ENCODE measurements at regions not wholly inside any gene's neighbourhood (a gene's known extent, or its start where the extent isn't known, plus 50 kb on each side); places are given as distances from the start of the nearest gene placed in this dataset.

- TF ChIP-seq EZH2 (IDR thresholded peaks at IDR 0.05; ENCODE audit: low read length, unreplicated experiment) = no peak
- TF ChIP-seq, protein P1, sequence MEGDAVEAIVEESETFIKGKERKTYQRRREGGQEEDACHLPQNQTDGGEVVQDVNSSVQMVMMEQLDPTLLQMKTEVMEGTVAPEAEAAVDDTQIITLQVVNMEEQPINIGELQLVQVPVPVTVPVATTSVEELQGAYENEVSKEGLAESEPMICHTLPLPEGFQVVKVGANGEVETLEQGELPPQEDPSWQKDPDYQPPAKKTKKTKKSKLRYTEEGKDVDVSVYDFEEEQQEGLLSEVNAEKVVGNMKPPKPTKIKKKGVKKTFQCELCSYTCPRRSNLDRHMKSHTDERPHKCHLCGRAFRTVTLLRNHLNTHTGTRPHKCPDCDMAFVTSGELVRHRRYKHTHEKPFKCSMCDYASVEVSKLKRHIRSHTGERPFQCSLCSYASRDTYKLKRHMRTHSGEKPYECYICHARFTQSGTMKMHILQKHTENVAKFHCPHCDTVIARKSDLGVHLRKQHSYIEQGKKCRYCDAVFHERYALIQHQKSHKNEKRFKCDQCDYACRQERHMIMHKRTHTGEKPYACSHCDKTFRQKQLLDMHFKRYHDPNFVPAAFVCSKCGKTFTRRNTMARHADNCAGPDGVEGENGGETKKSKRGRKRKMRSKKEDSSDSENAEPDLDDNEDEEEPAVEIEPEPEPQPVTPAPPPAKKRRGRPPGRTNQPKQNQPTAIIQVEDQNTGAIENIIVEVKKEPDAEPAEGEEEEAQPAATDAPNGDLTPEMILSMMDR (conservative IDR thresholded peaks at IDR 0.05; ENCODE audit: low read depth, low read length) = no peak
- TF ChIP-seq EZH2phosphoT487 (IDR thresholded peaks at IDR 0.05; ENCODE audit: borderline replicate concordance, low read length) = no peak
Observed at GRCh38 chr20:2244523-2244922, 51.3 kb upstream of the TGM3 start.
